NCI-H526 treated with DMSO at 0.1 percent for 48 hours (cell line): ENCODE measurements at regions not wholly inside any gene's neighbourhood (a gene's known extent, or its start where the extent isn't known, plus 50 kb on each side); places are given as distances from the start of the nearest gene placed in this dataset.
A peak's percentile ranks its signal among the peaks of the same experiment; 100 is the strongest.
"Not testable (repeated sequence)": the region's sequence is repeated elsewhere in the genome, so short reads cannot be mapped to it uniquely, and the experiment has no call there.

Experiments
- DNase-seq: peaks from one replicate; lab custom pipeline; 2025; lab: John Stamatoyannopoulos, UW

DNA sequence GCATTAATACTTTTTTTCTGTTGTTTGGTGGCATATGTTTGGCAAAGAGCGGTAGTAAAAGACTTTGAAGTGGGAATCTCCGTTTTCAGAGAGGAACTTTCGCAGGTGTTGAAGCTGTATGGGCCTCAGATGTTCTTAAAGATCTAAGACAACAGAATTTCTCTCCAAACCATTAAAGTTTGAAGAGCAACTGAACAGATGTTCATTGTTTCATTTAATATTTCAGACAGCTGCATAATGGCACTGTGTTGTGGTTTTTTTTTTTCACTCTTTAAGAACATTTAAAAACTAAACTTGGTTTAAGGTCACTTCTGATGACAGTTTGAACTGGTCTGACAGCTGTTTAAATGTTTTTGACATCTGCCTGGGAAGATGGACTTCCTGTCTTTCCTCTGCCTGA lies 882.7 kb upstream of the PCDH10 start:
- no peak for DNase-seq

DNA sequence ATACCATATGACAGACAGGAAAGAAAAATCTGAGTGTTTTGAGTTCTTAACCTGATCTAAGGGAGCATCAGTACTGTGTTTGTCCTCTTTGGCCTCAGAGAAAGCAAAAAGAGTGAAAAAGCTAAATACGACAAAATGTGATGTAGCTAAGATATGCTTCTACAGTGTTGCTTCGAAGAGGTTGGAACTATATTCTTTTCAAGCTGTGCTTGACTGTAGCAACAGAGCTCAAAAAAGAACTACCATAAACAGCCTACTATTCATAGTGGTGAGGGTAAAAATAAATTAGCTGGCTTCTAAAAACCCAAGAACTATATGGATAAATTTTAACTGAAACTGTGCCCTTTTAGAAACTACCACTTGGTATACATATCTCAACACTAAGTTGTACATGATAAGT lies 881.8 kb upstream of the PCDH10 start:
- DNase-seq: no peak

DNA sequence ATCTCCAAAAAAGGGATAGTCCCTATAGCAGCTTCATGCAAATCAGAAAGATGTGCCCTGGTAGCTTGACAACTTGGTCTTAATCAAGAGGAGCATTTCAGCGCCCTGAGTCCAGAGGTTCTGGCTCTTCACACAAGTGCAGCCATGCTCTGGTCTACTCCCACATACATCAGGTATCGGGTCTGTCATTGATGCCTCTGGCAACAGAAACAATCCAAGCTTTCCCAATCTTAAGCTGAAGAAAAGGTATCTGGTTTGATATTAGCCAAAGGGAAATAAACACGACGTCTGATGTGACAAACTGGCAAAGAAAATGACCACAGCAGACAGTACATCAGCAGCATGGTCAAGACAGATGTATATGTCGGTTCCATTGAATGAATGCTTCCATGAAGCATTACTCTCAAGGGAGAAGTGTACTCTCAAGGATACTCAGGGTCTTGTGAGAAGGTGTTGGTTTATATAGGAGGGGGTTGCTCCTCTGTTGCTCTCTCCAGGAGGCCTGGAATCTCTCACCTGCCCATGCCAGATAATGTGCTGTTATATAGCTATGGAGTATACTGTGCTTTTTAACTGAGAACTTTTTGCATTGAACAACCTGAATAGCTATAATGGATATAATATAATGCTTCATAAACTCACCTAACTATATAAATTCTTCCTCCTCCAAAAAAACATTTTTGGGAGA lies 879.6 kb upstream of the PCDH10 start:
- no peak for DNase-seq

DNA sequence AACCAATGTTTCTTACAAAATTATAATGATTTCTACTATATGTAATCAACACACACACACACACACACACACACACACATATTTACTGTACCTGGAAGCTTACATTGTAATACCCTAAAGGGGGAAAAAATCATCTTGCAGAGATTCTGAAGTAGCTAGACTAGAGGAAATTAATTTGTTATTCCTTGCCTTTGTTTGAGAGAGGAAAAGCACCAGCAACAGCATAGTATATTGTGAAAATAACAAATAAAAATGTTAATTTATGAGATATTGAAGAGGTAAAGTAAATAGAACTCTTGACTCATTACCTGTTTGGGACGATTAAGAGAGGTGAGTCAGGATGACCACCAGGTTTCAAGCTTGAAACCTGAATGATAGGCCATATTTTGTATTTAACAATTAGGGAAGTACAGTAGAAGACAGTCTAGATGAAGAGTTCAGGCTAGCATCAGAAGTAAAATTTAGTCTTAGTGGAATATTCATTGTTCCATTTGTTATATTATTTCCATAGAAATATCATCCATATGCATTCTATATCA lies 873.4 kb upstream of the PCDH10 start:
- no peak for DNase-seq

DNA sequence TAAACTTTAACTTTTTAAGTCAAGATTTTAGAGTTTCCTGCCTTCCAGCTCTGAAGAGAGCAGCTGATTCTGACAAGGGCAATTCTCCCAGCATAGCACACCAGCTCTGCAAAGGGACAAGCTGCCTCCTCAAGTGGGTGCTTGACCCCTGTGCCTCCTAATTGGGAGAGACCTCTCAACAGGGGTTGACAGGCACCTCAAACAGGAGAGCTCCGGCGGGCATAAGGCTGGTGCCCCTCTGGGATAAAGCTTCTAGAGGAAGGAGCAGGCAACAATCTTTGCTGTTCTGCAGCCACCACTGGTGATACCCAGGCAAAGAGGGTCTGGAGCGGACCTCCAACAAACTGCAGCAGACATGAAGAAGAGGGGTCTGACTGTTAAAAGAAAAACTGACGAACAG lies 872.9 kb upstream of the PCDH10 start:
- DNase-seq: no peak

DNA sequence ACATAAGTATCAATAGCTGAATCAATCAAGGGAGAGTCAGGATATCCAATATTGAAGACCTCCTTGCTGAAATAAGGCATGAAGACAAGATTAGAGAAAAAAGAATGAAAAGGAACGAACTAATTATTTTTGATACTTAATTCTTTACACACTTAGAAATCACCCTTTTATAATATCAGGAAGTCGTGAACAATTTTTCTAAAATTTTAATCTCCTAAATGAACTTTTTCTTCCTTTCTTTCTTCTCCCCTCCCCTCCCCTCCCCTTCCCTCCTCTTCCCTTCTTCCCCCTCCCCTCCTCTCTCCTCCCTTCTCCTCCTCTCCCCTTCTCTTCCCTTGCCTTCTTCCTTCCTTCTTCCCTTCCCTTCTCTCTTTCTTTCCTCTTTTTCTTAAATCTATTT lies 872.1 kb upstream of the PCDH10 start:
- DNase-seq: no peak

DNA sequence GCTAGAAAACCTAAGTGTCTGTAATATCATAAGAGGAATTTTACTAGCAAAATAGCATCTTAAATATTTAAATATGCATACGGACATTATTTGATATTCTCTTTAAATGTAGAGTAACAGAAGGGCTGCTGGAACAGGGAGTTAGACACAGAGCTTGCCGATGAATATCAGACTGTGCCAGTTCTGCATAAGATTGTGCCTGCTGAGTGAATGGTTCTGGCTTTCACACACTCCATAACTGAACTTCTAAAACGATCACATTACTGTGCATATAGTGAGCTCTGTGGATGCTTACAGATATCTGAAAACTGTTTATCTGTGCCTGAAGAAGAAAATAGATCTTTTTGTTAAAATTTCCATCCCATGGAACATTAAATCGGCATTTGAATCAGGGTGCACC lies 867.4 kb upstream of the PCDH10 start:
- DNase-seq: no peak

DNA sequence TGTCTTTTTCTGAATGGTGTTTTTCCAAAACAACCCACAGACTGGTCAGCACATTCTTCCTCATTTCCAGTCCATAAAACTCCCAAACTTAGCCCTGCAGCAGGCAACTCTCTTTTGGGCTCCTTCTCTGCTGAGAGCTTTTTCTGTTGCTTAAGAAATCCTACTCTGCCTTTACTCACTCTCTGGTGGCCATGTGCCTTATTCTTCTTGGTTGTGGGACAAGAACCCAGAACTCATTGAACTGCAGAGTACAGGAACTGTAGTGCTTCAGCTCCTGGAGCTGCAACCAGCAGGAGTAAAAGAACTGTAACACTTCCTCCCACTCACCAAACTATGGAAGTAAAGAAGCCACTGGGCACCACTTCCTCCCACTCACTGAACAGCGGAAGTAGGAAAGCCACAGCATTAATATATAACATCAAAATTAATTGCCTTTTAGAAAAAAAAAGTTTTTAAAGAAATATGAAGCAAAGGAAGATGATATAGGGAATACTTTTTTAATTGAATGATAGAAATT lies 864.1 kb upstream of the PCDH10 start:
- no peak for DNase-seq

DNA sequence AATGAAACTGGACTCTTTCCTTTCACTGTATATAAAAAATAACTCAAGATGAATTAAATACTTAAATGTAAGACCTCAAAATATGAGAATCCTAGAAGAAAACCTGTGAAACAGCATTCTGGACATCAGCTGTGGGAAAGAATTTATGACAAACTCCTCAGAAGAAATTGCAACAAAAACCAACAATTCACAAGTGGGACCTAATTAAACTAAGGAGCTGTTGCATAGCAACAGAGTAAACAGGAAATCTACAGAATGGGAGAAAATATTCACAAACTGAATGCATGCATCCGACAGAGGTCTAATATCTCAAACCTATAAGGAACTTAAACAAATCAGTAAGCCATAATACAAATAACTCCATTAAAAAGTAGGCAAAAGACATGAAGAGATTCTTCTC lies 851.7 kb upstream of the PCDH10 start:
- DNase-seq: no peak

DNA sequence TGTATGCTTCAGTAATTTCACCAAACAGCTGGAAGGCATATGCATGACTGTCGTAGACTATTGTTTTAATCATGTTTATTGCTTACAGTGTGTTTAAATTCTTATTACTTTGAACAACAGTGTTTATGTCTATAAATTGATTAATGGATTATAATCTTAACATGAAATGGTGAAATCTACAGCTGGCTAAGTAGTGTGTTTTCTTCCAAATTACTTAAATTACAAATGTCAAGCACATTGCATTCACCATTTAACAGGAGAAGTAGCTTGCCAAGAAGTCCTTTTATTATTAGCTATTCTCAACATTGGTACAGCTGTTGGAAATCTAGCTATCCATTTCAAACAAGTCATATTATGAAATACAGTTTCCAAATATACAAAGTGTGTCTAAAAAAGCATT lies 849.3 kb upstream of the PCDH10 start:
- DNase-seq: no peak

DNA sequence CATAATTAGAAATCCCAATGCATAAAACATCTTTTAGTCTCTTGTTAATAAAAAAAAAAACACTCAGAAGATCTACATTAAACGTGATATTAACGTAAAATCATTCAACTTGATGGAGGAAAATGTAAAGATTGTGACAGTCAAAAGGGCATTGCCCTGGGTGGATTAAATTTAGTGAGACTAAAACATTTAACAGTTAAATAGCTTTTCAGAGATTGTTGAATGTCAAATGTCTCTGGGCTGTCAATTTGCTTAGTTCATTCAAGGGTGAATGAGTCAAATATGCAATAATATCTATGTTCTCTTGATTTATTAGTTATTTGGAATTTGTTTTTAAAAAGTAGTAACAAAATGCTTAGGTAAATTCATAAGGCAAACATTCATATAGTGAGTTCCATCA lies 836.6 kb upstream of the PCDH10 start:
- DNase-seq: no peak

DNA sequence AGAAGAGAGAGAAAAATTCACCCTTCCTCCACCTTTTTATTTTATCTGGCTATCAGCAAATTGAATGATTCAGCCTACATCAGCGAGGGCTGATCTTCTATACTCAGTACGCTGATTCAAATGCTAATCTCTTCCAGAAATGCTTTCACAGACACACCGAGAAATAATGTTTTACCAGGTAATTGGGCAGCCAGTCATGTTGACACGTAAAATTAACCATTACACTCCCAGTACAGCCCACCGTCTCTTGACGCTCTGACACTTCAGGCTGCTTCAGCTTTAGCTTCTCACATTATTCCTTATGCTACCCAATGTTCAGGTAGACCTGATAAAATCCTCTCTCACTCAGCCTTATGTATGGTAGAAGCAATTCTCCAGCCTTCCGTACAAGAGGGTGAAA lies 835.2 kb upstream of the PCDH10 start:
- DNase-seq: no peak

DNA sequence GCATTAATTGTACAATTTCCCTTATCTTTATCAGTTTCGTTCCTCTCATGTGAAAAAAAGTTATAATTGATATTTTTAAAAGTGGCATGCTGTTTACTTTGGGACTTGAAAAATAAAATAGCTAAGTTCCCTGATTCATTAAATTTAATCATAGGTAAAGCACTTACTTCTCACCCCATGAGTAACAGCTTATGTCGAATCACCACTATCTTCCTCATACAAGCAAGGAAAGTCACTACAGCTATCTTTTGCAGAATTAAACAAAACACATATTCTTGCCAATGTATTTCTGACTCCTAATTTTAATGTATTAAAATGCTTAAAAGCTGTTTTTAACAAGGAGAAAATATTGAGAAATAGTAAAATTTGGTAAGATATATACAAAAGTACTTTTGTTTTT lies 832.4 kb upstream of the PCDH10 start:
- no peak for DNase-seq

DNA sequence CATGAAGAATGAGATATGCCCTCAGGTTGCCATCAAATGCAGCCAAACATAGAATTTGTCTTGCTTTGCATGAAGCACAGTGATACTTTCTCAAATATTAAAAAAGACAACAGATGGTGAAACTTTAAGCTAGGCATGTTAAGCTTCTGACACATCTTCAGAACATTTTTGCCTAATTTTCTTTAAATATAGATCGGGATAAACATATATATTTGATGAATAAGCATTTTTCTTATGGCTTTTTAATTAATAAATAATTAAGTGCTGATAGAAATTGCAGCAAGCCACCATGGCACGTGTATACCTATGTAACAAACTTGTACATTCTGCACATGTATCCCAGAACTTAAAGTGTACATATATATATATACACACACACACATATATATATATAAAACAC lies 831.2 kb upstream of the PCDH10 start:
- no peak for DNase-seq

DNA sequence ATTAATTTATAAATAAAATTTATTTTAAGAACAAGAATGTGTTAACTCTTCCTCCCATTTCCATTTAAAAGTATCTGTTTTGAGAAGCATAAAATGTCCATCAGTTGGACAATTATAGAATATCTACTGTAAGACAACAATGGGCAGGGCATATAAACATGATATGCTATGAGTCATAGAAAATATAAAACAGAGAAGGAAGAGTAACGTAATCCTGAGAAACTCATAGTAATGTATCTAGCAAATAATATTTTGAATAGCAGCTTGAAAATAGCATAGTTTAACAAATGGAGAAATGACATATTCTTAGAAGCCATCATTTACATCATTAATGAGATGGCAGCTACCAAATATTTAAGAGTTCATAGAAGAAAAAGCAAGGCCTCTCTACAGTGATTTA lies 820.3 kb upstream of the PCDH10 start:
- DNase-seq: no peak

DNA sequence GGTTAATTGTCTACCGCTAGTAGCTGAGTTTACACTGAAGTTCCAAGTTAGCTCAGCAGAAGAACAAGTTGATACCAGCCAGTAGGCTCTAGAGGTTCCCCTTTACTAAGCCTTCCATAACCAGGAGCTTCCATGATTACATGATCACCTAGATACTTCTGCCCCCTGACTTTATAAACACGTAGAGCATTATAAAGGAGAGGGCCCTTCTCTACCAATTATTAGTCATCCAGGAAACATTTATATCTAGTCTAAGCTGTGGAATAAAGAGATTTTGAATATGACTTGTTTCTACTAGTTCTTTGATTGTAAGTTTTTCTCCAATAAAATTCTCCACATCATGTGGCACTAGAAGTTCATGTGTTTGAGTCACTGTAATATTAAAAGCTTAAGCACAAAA lies 818.1 kb upstream of the PCDH10 start:
- DNase-seq: no peak

DNA sequence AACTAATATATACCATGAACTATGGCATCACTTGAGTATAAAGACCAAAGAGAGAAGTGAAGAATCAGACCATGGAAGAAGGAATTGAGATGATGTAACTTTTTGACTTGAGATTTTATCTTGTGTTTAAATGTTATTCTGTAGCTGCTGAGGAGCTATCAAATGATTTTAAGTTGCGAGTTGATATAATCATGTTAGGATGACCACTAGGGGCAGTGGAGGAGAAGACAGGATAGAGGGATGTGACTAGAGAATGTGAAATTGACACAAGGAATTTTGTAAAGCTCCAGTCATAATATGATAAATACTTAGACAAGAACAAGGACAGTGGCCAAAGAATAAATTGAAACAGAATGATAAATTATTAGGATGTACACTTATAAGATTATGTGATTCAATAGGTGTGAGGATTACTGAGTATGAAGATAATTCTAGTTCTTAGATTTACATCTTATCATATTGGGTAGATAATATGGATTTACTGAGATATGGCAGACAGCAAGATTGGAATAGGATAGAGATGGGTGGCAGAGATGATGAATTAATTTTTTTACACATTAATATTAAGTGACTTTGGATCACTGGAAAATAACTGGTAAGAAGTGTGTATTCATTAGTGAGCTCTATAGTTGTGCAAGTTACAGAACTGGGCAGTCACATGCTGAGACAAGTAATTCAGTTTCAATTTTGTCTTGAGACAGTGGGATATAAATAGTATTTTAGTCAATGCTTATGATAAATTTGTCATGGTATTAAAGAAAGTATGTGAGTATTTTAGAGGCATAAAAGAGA lies 816.0 kb upstream of the PCDH10 start:
- DNase-seq: no peak

DNA sequence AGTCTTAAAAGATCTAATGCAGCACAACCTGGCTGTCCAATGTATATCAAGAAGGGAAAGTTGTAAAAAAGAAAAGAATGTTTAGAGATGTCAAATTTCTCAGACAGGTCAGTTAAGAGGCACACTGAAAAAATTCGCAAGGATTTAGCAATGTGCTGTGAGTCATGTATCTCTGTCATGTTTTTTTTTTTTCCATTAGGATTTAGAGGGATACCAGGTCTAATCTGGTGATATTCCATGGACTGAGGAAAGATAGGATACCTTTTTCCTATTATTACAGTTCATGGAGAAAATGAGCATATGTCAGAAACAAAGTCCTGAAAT lies 815.4 kb upstream of the PCDH10 start:
- DNase-seq: no peak

DNA sequence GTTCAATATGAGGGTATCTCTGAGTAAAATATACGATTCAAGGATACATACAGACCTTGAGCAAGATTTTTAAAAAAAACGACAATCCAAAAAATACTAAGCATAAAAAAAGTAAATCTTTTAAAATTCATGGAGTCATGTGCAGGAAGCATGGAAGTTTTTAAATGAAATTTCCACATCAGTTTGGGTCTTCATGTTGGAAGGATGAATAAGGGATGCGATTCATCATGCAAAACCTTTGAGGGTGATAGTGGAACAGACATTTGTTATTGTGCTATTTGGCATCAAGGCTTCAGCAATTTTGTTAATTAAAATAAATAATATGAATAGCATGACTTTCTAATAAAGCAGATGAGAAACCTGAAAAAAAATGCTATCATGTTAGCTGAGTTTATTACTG lies 815.0 kb upstream of the PCDH10 start:
- DNase-seq: no peak

DNA sequence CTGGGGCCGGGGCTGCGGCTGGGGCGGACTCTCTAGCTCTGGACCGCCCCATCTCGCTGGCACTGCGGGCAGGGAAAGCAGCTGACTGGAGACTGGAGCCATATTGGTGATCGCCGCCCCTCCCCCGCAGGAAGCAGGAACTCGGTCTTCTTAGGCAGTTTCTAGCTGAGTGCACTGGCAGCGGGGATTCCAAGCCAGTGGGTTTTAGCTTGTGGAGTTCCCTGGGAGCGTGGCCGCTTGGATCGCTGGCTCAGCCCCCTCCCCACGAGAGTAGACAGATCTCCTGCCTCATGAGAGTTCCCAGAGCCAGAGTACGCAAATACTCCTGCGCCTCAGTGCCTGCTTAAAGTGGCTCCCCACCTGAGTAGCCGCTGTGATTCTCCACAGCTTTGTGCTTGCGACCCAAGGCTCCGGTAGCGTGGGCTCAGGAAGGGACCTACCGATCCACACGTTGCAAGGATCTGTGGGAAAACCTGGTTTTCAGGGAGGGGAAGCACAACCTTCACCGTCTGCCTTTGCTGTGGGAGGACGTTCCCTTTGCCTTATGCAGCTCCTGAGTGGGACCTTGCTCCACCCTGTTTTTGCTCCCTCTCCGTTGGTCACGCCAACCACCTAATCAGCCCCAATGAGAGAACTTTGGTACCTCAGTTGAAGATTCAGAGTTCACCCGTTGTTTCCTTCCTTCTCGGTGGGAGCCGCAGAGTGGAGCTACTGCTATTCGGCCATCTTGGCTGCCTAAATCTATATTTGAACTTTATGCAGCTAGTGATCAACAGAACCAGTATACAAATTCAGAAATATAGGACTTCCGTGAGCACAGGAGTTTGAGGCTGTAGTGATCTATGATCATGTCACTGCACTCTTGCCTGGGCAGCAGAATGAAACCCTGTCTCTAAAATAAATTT lies 803.9 kb upstream of the PCDH10 start:
- DNase-seq: peak; percentile 46

DNA sequence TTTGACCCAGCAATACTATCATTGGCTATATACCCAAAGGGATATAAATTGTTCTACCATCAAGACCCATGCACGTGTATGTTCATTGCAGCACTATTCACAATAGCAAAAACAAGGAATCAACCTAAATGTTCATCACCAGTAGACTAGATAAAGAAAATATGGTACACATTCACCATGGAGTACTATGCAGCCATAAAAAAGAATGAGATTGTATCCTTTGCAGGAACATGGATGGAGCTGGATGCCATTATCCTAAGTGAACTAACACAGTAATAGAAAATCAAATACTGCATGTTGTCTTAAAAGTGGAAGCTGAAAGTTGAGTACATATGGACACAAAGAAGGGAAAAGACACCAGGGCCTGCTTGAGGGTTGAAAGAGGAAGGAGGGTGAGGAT lies 803.1 kb upstream of the PCDH10 start:
- no peak for DNase-seq

DNA sequence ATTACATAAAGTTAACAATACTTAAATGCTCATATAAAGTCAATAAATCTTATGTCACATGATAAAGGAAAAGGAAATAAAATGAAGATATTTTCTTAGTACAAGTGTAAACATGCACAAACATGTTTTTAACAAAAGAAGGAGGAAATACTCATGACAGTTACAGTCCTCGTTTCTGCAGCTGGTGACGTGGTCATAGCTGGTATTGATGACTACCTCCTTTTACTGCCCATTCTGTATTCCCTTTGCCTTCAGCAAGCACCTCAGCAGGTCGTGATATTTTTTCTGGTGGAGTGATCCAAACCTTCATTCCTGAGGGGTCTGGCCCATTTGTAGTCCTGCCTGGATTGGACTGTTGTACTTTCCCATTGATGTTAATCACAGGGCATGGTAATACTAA lies 797.5 kb upstream of the PCDH10 start:
- not testable (repeated sequence) for DNase-seq

DNA sequence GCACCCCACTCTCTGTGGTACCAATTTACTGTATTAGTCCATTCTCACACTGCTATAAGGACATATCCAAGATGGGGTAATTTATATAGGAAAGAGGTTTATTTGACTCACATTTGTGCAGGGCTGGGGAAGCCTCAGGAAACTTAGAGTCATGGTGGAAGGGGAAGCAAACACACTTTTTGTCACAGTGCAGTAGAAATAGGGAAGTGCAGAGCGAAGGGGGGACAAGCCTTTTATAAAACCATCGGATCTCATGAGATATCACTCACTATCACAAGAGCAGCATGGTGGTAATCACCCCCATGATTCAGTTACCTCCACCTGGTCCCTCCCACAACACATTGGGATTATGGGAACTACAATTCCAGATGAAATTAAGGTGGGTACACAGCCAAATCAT lies 766.9 kb upstream of the PCDH10 start:
- no peak for DNase-seq
